ES-I3 (cell line): ENCODE measurements at regions not wholly inside any gene's neighbourhood (a gene's known extent, or its start where the extent isn't known, plus 50 kb on each side); places are given as distances from the start of the nearest gene placed in this dataset.
"Not testable (repeated sequence)": the region's sequence is repeated elsewhere in the genome, so short reads cannot be mapped to it uniquely, and the experiment has no call there.

Experiments
- H3K36me3 ChIP-seq: 2 replicates; pipeline ENCODE4 v1.6.1; 2013; ENCODE audit warnings: mild to moderate bottlenecking, low read length, control low read depth, moderate library complexity; ENCODE audit not compliant: insufficient read depth
- H3K4me1 ChIP-seq: 2 replicates; pipeline ENCODE4 v1.6.1; 2013; ENCODE audit warnings: mild to moderate bottlenecking, control low read depth, low read length; ENCODE audit not compliant: insufficient read depth
- H3K9ac ChIP-seq: 2 replicates; pipeline ENCODE4 v1.6.1; 2013; ENCODE audit warnings: low read depth, mild to moderate bottlenecking, low read length, moderate library complexity
- H3K9me3 ChIP-seq: 2 replicates; pipeline ENCODE4 v1.6.1; 2013; ENCODE audit warnings: mild to moderate bottlenecking, low read length, moderate library complexity; ENCODE audit not compliant: control insufficient read depth, insufficient read depth

DNA sequence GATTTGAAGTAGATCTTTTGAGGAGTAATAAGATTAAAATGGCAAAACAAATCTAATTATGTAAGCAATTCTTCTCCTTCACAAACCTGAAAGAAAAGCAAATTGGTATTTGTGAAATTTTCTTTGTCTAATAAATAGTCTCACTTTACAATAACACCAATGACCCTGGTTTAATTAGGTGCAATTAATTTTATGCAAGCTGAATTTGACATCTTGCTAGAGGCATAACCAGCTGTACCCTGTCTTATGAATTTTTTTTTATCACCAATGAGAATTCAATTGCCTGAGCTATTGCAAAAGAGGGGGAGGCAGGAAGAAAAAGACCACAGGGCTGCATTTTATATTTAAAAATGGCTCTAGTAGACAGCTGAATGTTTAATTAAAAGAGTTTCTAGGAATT is 113.5 kb upstream of the IL12A start:
- H3K4me1 ChIP-seq = peaks cover 19% of the 10 kb centered on the region
- H3K9me3 ChIP-seq = no peaks in the 10 kb centered on the region
- H3K36me3 ChIP-seq = no peaks in the 10 kb centered on the region; the same call in 1 of the 2 replicates
- H3K9ac ChIP-seq = no peak overlapping the region

DNA sequence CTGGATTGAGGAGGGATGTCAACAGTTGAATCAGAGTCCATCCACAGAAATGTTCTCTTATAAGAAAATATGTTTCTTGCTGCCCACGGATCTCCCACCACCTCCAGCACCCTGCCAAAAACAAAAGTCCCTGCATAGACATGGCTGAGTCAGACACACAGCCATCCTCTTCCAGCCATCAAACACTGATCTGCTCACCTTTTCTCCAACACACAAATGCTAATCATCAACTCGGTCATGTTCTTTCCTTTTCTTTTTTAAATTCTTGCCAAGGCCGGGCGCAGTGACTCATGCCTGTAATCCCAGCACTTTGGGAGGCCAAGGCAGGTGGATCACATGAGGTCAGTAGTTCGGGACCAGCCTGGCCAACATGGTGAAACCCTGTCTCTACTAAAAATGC is 110.7 kb upstream of the IL12A start:
- peaks cover 21% of the 10 kb centered on the region for H3K4me1 ChIP-seq
- H3K36me3 ChIP-seq = no peaks in the 10 kb centered on the region; the same call in 1 of the 2 replicates
- no peak overlapping the region for H3K9ac ChIP-seq

DNA sequence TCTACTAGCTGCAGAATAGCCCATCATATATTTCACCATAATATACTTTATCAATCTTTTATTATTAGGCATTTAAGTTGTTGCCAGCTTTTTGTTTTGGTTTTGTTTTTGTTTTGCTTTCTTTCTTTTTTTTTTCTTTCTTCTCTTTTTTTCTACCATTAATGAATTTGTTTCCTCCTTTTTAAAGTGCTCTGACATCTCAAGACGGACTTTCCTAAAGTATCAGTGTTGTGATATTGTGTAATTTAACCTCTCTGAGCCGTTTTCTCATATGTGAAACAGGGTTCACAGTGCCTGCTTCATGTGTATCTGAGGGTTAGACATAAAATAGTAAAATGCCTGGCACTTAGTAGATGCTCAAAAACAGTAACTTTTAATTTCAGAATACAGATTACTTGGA is 109.5 kb upstream of the IL12A start:
- H3K9me3 ChIP-seq = no peaks in the 10 kb centered on the region
- no peak overlapping the region for H3K9ac ChIP-seq
- H3K4me1 ChIP-seq = peaks cover 28% of the 10 kb centered on the region
- no peaks in the 10 kb centered on the region; the same call in 1 of the 2 replicates for H3K36me3 ChIP-seq

More for the DNA sequence above, 110.7 kb upstream of the IL12A start:
- H3K9me3 ChIP-seq = no peaks in the 10 kb centered on the region

DNA sequence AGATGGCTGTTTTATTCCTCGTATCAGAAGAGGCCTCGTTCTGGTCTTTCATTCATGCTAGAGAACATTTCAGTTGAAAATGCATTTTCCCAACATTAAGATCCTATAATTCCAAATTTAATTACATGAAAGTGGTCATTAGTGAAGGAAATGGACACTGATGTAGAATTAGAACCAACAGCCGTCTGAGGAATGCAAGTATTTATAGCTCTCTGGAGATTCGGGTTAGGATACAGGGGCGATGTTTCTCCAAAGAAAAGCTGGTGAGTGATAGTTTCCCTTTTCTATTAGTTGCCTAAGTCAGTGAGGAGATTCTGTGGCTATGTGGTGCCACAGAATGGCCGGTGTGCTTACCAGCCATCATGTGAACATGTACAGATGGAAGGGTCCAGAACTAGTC is 109.0 kb upstream of the IL12A start:
- Histone ChIP-seq H3K9ac (no peak overlapping the region), H3K36me3 (no peaks in the 10 kb centered on the region; the same call in 1 of the 2 replicates), H3K9me3 (no peaks in the 10 kb centered on the region), H3K4me1 (peaks cover 28% of the 10 kb centered on the region)

DNA sequence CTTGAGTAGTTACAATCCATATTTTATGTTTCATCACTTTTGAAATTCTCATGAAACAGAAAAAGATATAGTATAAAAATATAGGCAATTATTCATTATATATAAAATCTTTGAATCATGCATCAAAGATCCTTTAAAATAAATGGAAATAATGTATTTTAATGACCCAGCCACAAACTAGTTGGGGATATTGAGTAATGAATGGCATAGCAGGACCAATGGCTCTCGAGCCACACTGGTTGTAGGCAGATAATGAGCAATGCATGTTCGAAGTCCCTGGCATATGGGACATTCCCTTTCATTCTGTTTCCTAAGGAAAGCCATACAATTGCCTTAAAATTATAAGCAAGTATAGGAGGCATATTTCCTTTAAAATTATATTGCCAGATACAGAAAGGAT is 107.4 kb upstream of the IL12A start:
- peaks cover 28% of the 10 kb centered on the region for H3K4me1 ChIP-seq
- H3K9me3 ChIP-seq = no peaks in the 10 kb centered on the region
- H3K36me3 ChIP-seq = no peaks in the 10 kb centered on the region; the same call in 1 of the 2 replicates
- H3K9ac ChIP-seq = no peak overlapping the region

DNA sequence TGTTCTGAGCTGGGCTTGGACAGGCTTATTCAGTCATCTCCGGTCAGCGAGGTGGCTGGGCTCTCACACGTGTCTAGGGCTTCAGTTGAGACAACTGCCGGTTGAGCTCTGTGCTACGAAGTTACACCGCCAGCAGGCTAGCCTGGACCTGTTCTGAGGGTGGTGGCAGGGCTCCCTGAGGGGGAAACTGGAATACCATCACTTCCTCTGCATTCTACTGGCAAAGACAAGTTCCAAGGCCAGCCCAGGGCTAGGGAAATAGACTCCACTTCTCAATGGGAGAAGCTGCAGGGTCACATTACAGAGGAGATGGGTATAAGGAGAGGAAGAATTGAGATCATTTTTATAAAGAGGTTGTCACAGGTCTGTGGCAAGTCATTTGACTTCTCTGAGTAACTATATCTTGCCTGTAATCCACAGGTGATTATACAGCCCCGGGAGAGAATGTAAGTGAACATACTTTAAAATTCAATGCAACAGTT is 106.8 kb upstream of the IL12A start:
- Histone ChIP-seq H3K4me1 (peaks cover 28% of the 10 kb centered on the region), H3K36me3 (no peaks in the 10 kb centered on the region), H3K9me3 (no peaks in the 10 kb centered on the region), H3K9ac (no peak overlapping the region)

DNA sequence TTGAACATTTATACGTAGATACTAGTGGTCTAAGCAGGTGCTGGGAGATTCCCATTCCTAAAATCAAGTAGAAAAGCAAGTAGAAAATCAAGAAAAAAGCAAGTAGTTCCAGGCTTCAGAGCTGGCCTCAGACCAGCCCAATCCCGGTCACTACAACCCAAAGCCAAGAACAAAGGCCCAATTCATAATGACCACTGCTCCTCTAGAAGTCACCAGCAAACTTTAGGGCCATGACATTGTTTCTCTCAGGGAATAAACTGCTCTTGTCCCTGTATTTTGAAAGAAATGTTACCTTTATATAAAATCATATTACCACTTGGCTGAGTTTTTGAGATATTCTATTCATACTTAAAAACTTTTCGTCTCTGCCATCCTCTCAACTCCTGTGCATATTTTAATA is 106.3 kb upstream of the IL12A start:
- Histone ChIP-seq H3K9me3 (no peaks in the 10 kb centered on the region), H3K4me1 (peaks cover 26% of the 10 kb centered on the region), H3K9ac (no peak overlapping the region), H3K36me3 (no peaks in the 10 kb centered on the region)

DNA sequence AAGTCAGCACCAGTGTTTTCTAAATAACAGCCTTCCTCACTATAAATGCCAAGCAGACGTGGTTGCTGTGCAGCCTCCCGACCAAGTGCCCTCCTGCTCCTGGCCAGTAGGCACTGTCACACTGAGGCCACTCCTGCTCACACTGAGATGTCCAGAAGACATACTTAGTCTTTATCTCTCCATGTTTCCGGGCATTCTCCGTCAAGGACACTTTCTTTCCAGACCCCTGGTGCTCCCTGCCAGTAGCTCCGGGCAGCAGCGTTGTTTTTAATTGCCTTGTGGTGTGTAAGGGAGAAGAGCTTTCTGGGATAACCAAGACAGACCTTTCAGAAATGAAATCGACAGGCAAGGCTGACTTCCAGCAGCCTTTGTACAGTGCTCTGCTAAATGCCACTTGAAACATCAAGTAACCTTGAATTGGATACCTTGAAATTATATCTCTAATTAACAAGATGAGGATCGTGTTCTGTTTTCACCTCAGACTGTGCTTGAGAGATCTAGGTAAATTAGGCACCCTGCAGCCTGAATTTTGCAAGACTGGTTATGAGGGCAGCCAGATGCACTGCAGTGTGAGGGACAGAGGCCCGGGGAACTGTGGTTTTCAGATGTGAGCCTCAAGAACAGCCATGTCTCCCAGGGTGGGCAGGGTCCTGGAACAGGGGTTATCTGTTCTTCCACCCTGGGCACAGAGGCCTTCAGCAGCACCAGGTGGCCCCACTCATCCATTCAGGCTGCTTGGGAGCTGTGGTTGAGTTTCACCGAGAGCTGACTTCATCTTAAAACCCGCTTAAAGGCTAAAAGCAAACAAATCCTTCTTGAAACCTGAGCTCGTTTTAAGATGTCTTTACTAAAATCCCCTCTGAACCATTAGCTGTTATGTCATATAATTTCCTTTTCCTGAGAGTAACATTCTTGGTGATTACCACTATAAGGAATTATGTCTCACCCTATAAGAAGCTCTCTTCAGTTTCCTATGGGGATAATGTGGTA is 105.5 kb upstream of the IL12A start:
- Histone ChIP-seq H3K9ac (no peak overlapping the region), H3K4me1 (peaks cover 23% of the 10 kb centered on the region), H3K36me3 (no peaks in the 10 kb centered on the region), H3K9me3 (no peaks in the 10 kb centered on the region)

DNA sequence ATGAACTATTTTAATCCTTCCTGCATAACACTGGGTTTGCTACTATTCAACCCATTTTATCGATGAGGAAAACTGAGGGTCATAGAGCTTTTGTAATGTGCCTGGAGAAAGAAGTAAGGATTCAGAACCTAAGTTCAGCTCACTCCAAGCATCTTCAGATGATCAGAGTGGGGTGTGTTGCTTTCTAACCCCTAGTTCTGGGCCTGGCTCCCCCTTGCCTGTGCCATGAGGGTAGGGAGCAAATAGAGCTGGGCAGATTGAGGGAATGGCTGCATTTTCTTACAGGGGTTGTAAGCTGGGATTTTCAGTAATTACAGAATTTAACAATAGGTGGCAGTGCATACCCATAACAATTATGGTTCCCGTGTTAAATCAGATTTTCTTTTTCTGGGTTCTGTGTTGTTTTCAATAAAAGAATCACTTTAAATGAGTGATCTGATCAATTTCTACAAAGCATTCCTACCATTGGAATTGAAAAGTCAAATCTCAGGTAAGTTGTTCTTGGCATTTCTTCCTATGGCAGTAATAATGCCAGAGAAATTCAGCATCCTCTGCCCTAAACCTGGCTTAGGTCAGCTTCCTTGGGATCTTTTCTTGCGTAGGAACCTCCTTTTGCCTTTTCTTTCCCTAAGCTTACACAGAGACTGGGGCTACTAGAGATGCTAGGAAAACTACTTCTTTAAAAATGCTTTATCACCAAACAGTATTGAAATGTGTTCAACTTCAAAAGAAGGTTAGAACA is 103.8 kb upstream of the IL12A start:
- Histone ChIP-seq H3K9ac (no peak overlapping the region), H3K36me3 (no peaks in the 10 kb centered on the region), H3K9me3 (no peaks in the 10 kb centered on the region), H3K4me1 (peaks cover 23% of the 10 kb centered on the region)

DNA sequence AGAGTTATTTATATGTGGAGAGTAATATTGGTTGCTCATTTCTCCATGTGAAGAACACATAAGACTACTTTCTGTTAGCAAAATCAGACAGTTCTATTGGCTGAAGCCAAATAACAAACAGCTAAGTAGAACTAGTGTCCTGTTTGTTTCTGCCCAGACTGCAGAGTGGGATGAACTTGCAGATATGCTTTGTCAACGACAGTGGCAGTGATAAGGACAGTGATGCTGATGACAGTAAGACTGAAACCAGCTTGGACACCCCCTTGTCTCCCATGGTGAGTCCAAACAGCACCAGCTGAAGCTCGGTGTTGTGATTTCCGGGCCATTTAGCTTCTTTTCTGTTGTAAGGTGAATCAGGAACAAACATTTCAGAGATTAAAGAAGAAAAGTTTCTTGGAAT is 102.6 kb upstream of the IL12A start:
- Histone ChIP-seq H3K9me3 (no peaks in the 10 kb centered on the region), H3K9ac (no peak overlapping the region), H3K36me3 (no peaks in the 10 kb centered on the region), H3K4me1 (peaks cover 23% of the 10 kb centered on the region)

DNA sequence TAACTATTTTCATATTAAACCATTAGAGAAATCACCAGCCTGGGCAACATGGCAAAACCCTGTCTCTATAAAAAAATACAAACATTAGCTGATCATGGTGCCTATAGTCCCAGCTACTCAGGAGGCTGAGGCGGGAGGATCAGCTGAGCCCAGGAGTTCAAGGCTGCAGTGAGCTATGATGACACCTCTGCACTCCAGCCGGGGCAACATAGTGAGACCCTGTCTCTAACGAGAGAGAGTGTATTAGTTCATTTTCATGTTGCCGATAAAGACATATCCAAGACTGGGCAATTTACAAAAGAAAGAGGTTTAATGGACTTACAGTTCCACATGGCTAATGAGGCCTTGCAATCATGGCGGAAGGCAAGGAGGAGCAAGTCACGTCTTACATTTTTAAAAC is 102.1 kb upstream of the IL12A start:
- not testable (repeated sequence) for H3K36me3 ChIP-seq, H3K9ac ChIP-seq, H3K9me3 ChIP-seq
- H3K4me1 ChIP-seq = peaks cover 20% of the 10 kb centered on the region

DNA sequence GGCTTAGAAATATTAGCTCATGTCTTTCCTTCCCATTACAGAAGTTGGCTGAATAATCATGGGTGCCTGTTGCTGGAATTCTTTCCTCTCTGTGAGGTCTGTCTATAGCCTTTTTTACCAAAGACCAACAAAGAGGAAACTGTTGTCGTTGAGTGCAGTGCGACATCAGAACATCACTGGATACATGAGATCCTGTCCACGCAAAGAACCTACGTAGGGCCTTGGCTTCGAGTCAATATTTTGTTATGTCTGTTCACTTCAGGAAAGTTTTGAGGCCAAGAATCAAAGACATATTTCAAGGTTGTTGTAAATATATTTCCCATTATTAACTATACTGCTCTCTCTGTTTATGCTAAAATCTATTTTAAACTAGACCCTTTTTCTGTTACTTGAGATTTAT is 101.5 kb upstream of the IL12A start:
- H3K36me3 ChIP-seq = no peaks in the 10 kb centered on the region
- H3K4me1 ChIP-seq = peaks cover 15% of the 10 kb centered on the region
- H3K9ac ChIP-seq = no peak overlapping the region
- no peaks in the 10 kb centered on the region for H3K9me3 ChIP-seq

DNA sequence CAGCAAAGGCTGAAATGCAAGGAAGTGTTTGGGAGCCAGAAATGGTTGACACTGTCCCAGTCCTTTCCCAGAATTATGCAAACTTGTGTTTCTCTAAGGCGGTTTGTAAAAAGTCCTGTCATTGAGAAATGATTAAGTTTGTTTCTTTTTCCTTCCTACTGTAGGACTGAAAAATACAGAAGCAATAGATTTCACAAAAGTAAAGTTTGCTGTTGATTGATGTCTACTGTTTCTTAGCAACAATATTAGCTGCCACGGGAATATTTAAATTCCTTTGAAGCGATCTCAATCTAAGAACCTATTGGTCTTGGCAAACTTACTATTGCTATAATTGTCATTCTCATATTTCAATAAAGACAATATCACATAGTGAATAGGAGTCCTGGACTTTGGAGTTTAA is 100.7 kb upstream of the IL12A start:
- Histone ChIP-seq H3K4me1 (peaks cover 8% of the 10 kb centered on the region), H3K9ac (no peak overlapping the region), H3K36me3 (no peaks in the 10 kb centered on the region), H3K9me3 (no peaks in the 10 kb centered on the region)

DNA sequence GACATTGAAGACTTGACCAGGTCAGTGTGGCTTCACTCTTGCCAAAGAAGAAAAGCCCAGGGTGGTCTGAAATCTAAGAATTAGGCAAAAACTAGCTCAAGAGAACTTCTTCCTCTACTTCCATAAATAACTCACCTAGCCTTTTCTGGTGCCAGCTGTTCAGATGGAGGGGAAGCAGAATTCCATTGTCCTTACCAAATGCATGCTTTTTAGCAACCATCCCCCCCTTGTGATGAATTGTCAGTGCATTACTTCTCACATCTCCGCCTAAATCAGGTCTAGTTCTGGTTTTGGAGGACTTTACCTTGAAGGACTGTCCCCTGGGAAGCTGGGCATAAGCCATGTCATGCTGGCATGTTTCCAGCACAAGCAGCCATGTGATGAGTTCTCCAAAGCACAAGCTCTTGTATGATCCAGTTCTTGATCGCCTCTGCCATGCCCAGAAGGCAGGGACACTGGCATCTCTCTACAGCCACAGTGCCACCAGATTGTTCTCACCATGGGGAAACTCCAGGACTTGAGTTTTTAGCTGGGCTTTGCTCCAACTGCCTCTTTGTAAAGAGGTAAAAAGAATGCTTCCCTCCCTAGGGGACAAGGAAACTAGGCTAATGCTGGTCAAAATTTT is 96.4 kb upstream of the IL12A start:
- H3K9me3 ChIP-seq = no peaks in the 10 kb centered on the region
- no peaks in the 10 kb centered on the region for H3K4me1 ChIP-seq
- H3K36me3 ChIP-seq = no peaks in the 10 kb centered on the region
- H3K9ac ChIP-seq = no peak overlapping the region
